Adrenal gland (tissue), 9 donors: ENCODE measurements at regions not wholly inside any gene's neighbourhood (a gene's known extent, or its start where the extent isn't known, plus 50 kb on each side); places are given as distances from the start of the nearest gene placed in this dataset.
"Not testable (repeated sequence)": the region's sequence is repeated elsewhere in the genome, so short reads cannot be mapped to it uniquely, and the experiment has no call there.

Experiments
- DNase-seq, 7 donors: peaks; one replicate each; pipeline ENCODE4 v3.0.0-alpha.2; 2019 to 2020
- H3K27ac ChIP-seq, 5 donors: fragments of 200-600 bp; sonication (generic) in 4 of 5; 1 replicate in 3 of 5; 2 replicates in 2 of 5; pipeline versions ENCODE4 v1.5.1 to v1.8.0; 2016 to 2020; ENCODE audit warnings: mild to moderate bottlenecking in 1 of 5
- H3K27me3 ChIP-seq: fragments of 200-600 bp; 2 replicates; pipeline ENCODE4 v1.8.0; 2021
- H3K36me3 ChIP-seq, 2 donors: fragments of 200-600 bp; replicated peaks in 1 of 2; 1 replicate in 1 of 2; 2 replicates in 1 of 2; pipeline versions ENCODE4 v1.5.1 to v1.8.0; 2018 to 2022
- H3K4me1 ChIP-seq, 2 donors: fragments of 200-600 bp; replicated peaks in 1 of 2; 1 replicate in 1 of 2; 2 replicates in 1 of 2; pipeline versions ENCODE4 v1.5.1 to v1.8.0; 2018 to 2021
- H3K4me3 ChIP-seq, 4 donors: fragments of 200-600 bp; sonication (generic) in 3 of 4; one replicate each; pipeline ENCODE4 v1.5.1; 2016 to 2018
- H3K9me3 ChIP-seq, 3 donors: fragments of 200-600 bp; sonication (generic) in 1 of 3; replicated peaks in 1 of 3; 1 replicate in 2 of 3; 2 replicates in 1 of 3; pipeline versions ENCODE4 v1.5.1 to v1.8.0; 2016 to 2021
- POLR2A ChIP-seq, 2 donors: fragments of 450-650 bp; IDR thresholded peaks; one replicate each; pipeline ENCODE4 v1.6.1; 2017; ENCODE audit warnings: antibody characterized with exemption in 2 of 2, mild to moderate bottlenecking in 2 of 2, moderate library complexity in 1 of 2
- WGBS, 4 donors: extraction: QIAGEN DNeasy Blood & Tissue Kit in 2 of 4; methylation state at CpG; one replicate each; pipeline versions ENCODE4 v1.1.5 to v1.1.7; 2013 to 2017; 5-methylcytosine and 5-hydroxymethylcytosine counted together
- intact Hi-C, 2 donors: fragments of 100-400 bp; cut with DNase I; formaldehyde crosslinking; loops; one replicate each; pipeline versions ENCODE4 v1.14.1 to v1.15.0; 2022 to 2023
- TF ChIP-seq, protein P1 (sequence below), 6 experiments: fragments of 450-650 bp in 4 of 6; fragments of 200-600 bp in 2 of 6; sonication (generic) in 1 of 6; IDR thresholded peaks; 1 replicate in 5 of 6; 2 replicates in 1 of 6; pipeline versions ENCODE4 v1.5.1 to v1.8.0; 2016 to 2021; ENCODE audit warnings: antibody characterized with exemption in 6 of 6, mild to moderate bottlenecking in 2 of 6, moderate library complexity in 1 of 6
- donor health status: healthy with polysubstance abuse.
- donor health status: Bipolar disorder and iron deficiency.
- donor health status: DM: yes; HTN: yes; CAD: no.
- donor health status: DM: no; HTN: no; CAD: no.
- donor health status: DM: no; HTN: no; CAD: no.

GRCh38 chr1:143652187-143652586 is 319.6 kb downstream of the FAM72C start:
- no peak for DNase-seq
- H3K27me3 ChIP-seq = no peaks in the 10 kb centered on the region
- no peaks in the 10 kb centered on the region for H3K9me3 ChIP-seq
- no peak for TF ChIP-seq POLR2A (IDR thresholded peaks at IDR 0.05)
- TF ChIP-seq, protein P1, sequence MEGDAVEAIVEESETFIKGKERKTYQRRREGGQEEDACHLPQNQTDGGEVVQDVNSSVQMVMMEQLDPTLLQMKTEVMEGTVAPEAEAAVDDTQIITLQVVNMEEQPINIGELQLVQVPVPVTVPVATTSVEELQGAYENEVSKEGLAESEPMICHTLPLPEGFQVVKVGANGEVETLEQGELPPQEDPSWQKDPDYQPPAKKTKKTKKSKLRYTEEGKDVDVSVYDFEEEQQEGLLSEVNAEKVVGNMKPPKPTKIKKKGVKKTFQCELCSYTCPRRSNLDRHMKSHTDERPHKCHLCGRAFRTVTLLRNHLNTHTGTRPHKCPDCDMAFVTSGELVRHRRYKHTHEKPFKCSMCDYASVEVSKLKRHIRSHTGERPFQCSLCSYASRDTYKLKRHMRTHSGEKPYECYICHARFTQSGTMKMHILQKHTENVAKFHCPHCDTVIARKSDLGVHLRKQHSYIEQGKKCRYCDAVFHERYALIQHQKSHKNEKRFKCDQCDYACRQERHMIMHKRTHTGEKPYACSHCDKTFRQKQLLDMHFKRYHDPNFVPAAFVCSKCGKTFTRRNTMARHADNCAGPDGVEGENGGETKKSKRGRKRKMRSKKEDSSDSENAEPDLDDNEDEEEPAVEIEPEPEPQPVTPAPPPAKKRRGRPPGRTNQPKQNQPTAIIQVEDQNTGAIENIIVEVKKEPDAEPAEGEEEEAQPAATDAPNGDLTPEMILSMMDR (IDR thresholded peaks at IDR 0.05) = no peak
- 7 to 43% (median 14%) methylated on average over 20 to 22 of the region's 22 CpGs for whole genome bisulfite sequencing, 4 donors
- H3K27ac ChIP-seq = no peak overlapping the region
- intact Hi-C loops = no loop called here
- no peaks in the 10 kb centered on the region for H3K36me3 ChIP-seq
- H3K4me3 ChIP-seq = no peak overlapping the region
- H3K4me1 ChIP-seq = no peaks in the 10 kb centered on the region

GRCh38 chr1:143651350-143651992 is 320.3 kb downstream of the FAM72C start:
- Histone ChIP-seq H3K27ac (no peak overlapping the region), H3K4me1 (no peaks in the 10 kb centered on the region), H3K27me3 (no peaks in the 10 kb centered on the region), H3K9me3 (no peaks in the 10 kb centered on the region), H3K4me3 (no peak overlapping the region), H3K36me3 (no peaks in the 10 kb centered on the region)
- WGBS, 4 donors = 3 to 36% (median 8%) methylated on average over 12 to 31 of the region's 31 CpGs
- TF ChIP-seq, protein P1 (IDR thresholded peaks at IDR 0.05) = no peak
- TF ChIP-seq POLR2A (IDR thresholded peaks at IDR 0.05) = no peak
- DNase-seq = no peak
- intact Hi-C loops = no loop called here

DNA sequence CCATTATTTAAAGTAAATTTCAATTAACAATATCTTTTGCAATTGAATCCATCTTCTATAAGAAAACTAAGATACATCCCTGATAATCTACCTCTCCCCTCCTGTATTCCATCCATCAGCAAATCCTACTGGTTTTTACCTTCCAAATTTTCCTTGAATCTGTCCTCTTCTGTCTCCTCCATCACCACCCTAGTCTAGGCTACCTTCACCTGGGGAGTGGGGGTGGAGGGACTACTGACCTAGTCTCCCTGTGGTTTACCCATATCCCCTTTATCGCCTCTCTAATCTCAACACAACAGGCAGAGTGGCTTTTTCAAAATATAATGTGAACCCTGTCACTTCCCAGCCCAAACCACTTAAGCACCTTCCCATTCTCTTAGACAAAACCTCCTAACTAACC is 327.8 kb downstream of the FAM72C start:
- H3K27ac ChIP-seq, H3K4me1 ChIP-seq, H3K36me3 ChIP-seq, intact Hi-C loops, DNase-seq, H3K9me3 ChIP-seq, H3K4me3 ChIP-seq, H3K27me3 ChIP-seq: not testable (repeated sequence)
- 7 to 33% (median 16%) methylated on average over 1 of the region's 1 CpG for WGBS, 4 donors

DNA sequence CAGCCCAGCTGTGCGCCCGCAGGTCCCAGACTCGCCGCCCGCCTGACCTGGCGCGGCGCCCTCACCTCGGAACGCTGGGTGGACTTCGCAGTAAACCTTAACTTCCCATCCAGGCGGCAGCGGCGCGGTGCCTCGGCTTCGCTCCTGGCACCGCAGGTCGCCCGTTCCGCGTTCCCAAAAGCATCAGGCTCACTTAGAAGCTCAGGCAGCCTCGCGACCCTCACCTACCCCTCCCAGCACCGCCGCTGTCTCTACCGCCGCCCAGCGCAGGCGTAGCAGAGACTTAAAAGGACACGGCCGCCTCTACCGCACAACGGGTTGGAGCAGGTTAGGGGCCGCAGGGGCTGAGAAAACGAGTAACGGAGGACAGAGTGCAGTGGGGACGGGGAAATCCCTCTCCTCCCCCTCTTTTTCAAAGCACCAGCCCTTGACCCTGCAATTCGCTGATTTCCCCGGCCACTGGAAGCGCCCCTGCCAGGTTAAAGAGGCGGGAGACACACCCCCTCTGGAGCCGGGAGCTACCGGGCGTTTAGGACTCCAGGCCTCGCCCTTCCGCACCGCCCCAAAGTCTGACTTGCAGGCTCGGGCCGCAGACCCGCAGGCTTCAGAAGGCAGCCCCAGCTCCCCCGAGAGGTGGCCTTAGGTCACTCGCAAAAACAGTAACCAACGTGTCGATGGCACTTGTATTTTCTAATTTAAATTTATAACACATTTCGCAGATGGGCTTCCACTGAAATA is 328.5 kb downstream of the FAM72C start:
- no peak overlapping the region for H3K4me3 ChIP-seq
- TF ChIP-seq POLR2A (IDR thresholded peaks at IDR 0.05) = no peak
- H3K9me3 ChIP-seq = no peaks in the 10 kb centered on the region
- intact Hi-C loops = no loop called here
- no peaks in the 10 kb centered on the region for H3K36me3 ChIP-seq
- H3K4me1 ChIP-seq = no peaks in the 10 kb centered on the region
- WGBS, 4 donors = 3 to 6% (median 4%) methylated on average over 34 to 56 of the region's 56 CpGs
- no peaks in the 10 kb centered on the region for H3K27me3 ChIP-seq
- H3K27ac ChIP-seq = no peak overlapping the region
- DNase-seq = no peak

DNA sequence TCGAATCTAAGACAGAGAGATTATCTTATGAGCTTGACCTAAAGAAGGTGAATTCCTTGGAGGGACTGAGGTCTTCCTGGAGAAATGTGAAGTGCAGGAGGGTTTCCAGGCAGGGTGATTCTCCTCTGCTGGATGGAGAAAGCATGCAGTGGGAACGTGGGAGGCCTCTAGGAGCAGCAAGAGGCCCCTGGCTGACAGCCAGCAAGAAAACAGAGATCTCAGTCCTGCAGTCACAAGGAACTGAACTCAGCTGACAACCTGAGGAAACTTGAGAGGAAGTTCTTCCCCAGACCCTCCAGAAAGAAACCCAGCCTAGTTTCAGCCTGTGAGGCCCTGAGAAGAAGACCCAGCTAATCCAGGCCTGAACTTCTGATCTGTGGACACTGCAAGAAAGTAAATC is 345.9 kb downstream of the FAM72C start:
- Histone ChIP-seq H3K27me3 (no peaks in the 10 kb centered on the region), H3K9me3 (no peaks in the 10 kb centered on the region), H3K4me3 (no peak overlapping the region), H3K4me1 (no peaks in the 10 kb centered on the region), H3K36me3 (no peaks in the 10 kb centered on the region), H3K27ac (no peak overlapping the region)
- peak in 1 of 7 donors; percentile 0 for DNase-seq
- TF ChIP-seq POLR2A (IDR thresholded peaks at IDR 0.05) = no peak
- TF ChIP-seq, protein P1 (IDR thresholded peaks at IDR 0.05) = no peak
- intact Hi-C loops = no loop called here
- 33 to 39% (median 36%) methylated on average over 2 of the region's 2 CpGs for WGBS, 4 donors
